ENCODE measurements at regions not wholly inside any gene's neighbourhood (a gene's known extent, or its start where the extent isn't known, plus 50 kb on each side); places are given as distances from the start of the nearest gene placed in this dataset.
"Not testable (repeated sequence)": the region's sequence is repeated elsewhere in the genome, so short reads cannot be mapped to it uniquely, and the experiment has no call there.

DNA sequence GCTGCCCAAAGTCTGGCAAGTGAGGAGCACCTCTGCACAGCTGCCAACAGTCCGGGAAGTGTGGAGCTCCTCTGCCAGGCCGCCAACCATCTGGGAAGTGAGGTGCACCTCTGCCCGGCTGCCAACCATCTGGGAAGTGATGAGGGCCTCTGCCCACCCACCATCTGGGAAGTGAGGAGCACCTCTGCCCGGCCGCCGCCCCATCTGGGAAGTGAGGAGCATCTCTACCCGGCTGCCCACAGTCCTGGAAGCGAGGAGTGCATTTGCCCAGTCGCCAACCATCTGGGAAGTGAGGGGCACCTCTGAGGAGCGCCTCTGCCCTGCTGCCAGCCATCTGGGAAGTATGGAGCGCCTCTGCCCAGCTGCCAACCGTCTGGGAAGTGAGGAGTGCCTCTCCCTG is 893.7 kb downstream of the TYW1 start:
- no peaks in the 10 kb centered on the region for H3K4me1 Mint-ChIP-seq
- no peak overlapping the region for H3K27ac Mint-ChIP-seq
- H3K36me3 Mint-ChIP-seq: no peaks in the 10 kb centered on the region
- peaks cover 6 to 11% (median 10%) of the 10 kb centered on the region in 3 donors for H3K9me3 Mint-ChIP-seq
- H3K4me3 Mint-ChIP-seq: no peak overlapping the region
- no peaks in the 10 kb centered on the region for H3K27me3 Mint-ChIP-seq

- Mint-ChIP-seq H3K27ac (no peak overlapping the region), H3K4me3 (no peak overlapping the region), H3K36me3 (no peaks in the 10 kb centered on the region), H3K9me3 (peaks cover 0 to 6% (median 1%) of the 10 kb centered on the region in 3 donors), H3K27me3 (no peaks in the 10 kb centered on the region), H3K4me1 (no peaks in the 10 kb centered on the region)
Measured at GRCh38 chr7:67894746-67895145, 898.1 kb downstream of the TYW1 start.

GRCh38 chr7:67896721-67897120 is 900.1 kb downstream of the TYW1 start:
- Mint-ChIP-seq H3K9me3 (peaks cover 1 to 11% (median 3%) of the 10 kb centered on the region in 3 donors), H3K36me3 (no peaks in the 10 kb centered on the region), H3K4me3 (no peak overlapping the region), H3K27ac (no peak overlapping the region), H3K4me1 (no peaks in the 10 kb centered on the region), H3K27me3 (no peaks in the 10 kb centered on the region)

- Mint-ChIP-seq H3K27ac (no peak overlapping the region), H3K4me1 (no peaks in the 10 kb centered on the region), H3K4me3 (no peak overlapping the region), H3K27me3 (no peaks in the 10 kb centered on the region), H3K36me3 (peaks cover 2% of the 10 kb centered on the region), H3K9me3 (peaks cover 0 to 18% (median 7%) of the 10 kb centered on the region in 3 donors)
Measured at GRCh38 chr7:67900456-67900855, 903.8 kb downstream of the TYW1 start.

DNA sequence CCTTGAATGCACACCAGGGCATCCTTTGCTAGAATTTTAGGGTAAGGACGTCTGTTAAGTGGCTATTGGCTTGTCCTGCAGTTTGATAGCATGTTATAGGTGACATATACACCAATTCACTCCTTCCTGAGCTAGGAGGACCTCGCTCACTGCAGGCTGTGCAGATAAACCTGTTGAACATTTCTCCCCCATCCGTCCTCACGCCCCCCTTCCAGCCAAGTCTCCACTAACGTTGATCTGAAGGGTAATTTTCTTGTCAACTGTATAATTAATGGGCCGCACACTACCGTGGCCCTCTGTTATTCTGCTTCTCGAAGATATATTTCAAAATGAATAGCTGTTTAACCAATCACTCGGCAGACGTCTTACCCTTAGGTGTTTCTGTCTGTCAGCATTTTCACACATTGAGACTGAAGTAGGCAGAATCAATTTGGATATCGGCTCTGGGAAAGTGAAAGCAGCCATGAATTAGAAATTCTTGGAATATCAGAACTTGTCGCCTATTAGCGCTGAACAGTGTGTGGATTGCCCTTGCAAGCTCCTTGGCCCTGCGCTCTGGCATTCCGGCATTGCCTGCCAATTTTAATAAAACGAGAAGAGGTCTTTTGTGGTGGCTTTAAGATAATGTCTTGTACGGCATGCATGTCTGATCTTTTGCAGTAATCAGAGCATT is 905.3 kb downstream of the TYW1 start:
- Mint-ChIP-seq H3K4me3 (no peak overlapping the region), H3K36me3 (peaks cover 2% of the 10 kb centered on the region), H3K9me3 (peaks cover 0 to 16% (median 11%) of the 10 kb centered on the region in 3 donors)

GRCh38 chr7:67907792-67908191 is 911.2 kb downstream of the TYW1 start:
- Mint-ChIP-seq H3K36me3 (peaks cover 2% of the 10 kb centered on the region), H3K27me3 (no peaks in the 10 kb centered on the region), H3K27ac (no peak overlapping the region), H3K9me3 (peaks cover 0 to 10% (median 7%) of the 10 kb centered on the region in 3 donors), H3K4me1 (no peaks in the 10 kb centered on the region), H3K4me3 (no peak overlapping the region)

More for the DNA sequence above, 905.3 kb downstream of the TYW1 start:
- Mint-ChIP-seq H3K27ac (no peak overlapping the region), H3K4me1 (no peaks in the 10 kb centered on the region), H3K27me3 (no peaks in the 10 kb centered on the region)

GRCh38 chr7:67912437-67912836 is 915.8 kb downstream of the TYW1 start:
- no peaks in the 10 kb centered on the region for H3K4me1 Mint-ChIP-seq
- no peaks in the 10 kb centered on the region for H3K27me3 Mint-ChIP-seq
- H3K4me3 Mint-ChIP-seq: no peak overlapping the region
- peaks cover 2 to 22% (median 6%) of the 10 kb centered on the region in 3 donors for H3K9me3 Mint-ChIP-seq
- H3K27ac Mint-ChIP-seq: no peak overlapping the region
- H3K36me3 Mint-ChIP-seq: no peaks in the 10 kb centered on the region

GRCh38 chr7:67913604-67914003 is 917.0 kb downstream of the TYW1 start:
- H3K9me3 Mint-ChIP-seq: peaks cover 2 to 22% (median 7%) of the 10 kb centered on the region in 3 donors
- H3K4me3 Mint-ChIP-seq: no peak overlapping the region
- no peaks in the 10 kb centered on the region for H3K36me3 Mint-ChIP-seq
- no peak overlapping the region for H3K27ac Mint-ChIP-seq
- no peaks in the 10 kb centered on the region for H3K27me3 Mint-ChIP-seq
- H3K4me1 Mint-ChIP-seq: peaks cover 0 to 2% (median 0%) of the 10 kb centered on the region in 3 donors

DNA sequence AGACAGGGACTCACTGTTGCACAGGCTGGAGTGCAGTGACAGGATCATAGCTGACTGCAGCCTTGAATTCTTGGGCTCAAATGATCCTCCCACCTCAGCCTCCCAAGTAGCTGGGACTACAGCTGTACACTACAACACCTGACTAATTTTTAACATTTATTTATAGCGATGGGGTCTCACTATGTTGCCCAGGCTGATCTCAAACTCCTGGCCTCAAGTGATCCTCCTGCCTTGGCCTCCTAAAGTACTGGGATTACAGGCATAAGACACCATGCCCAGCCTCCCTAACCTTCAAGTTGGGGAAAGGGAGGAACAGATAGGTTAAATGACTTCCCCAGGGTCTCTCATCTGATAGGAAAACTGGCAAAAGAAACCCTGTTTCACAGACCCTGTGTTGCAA is 919.5 kb downstream of the TYW1 start:
- not testable (repeated sequence) for H3K36me3 Mint-ChIP-seq, H3K27me3 Mint-ChIP-seq, H3K4me3 Mint-ChIP-seq, H3K27ac Mint-ChIP-seq, H3K4me1 Mint-ChIP-seq
- H3K9me3 Mint-ChIP-seq: peaks cover 2 to 17% (median 8%) of the 10 kb centered on the region in 3 donors

- Mint-ChIP-seq H3K4me3 (no peak overlapping the region), H3K27me3 (no peaks in the 10 kb centered on the region), H3K36me3 (no peaks in the 10 kb centered on the region), H3K27ac (peak overlapping the region in 1 of 3 donors; percentile 47), H3K4me1 (peaks cover 0 to 4% (median 0%) of the 10 kb centered on the region in 3 donors), H3K9me3 (peaks cover 5 to 16% (median 8%) of the 10 kb centered on the region in 3 donors)
Measured at GRCh38 chr7:67916571-67917436, 920.2 kb downstream of the TYW1 start.

- peaks cover 0 to 4% (median 0%) of the 10 kb centered on the region in 3 donors for H3K4me1 Mint-ChIP-seq
- H3K36me3 Mint-ChIP-seq: no peaks in the 10 kb centered on the region
- H3K9me3 Mint-ChIP-seq: peaks cover 5 to 16% (median 8%) of the 10 kb centered on the region in 3 donors
- peak overlapping the region in 1 of 3 donors; percentile 47 for H3K27ac Mint-ChIP-seq
- no peak overlapping the region for H3K4me3 Mint-ChIP-seq
- no peaks in the 10 kb centered on the region for H3K27me3 Mint-ChIP-seq
Measured at GRCh38 chr7:67917437-67917755, 920.8 kb downstream of the TYW1 start.

- Mint-ChIP-seq H3K4me3 (peak overlapping the region in 1 of 4 donors; percentile 80), H3K36me3 (peaks cover 1% of the 10 kb centered on the region), H3K9me3 (peaks cover 5 to 17% (median 8%) of the 10 kb centered on the region in 3 donors), H3K27ac (peak overlapping the region; percentile 46 to 88 (median 70)), H3K4me1 (peaks cover 0 to 4% (median 0%) of the 10 kb centered on the region in 3 donors), H3K27me3 (no peaks in the 10 kb centered on the region)
Measured at GRCh38 chr7:67918158-67918557, 921.5 kb downstream of the TYW1 start.

GRCh38 chr7:67923286-67923685 is 926.7 kb downstream of the TYW1 start:
- peaks cover 0 to 4% (median 0%) of the 10 kb centered on the region in 3 donors for H3K4me1 Mint-ChIP-seq
- no peaks in the 10 kb centered on the region for H3K27me3 Mint-ChIP-seq
- H3K36me3 Mint-ChIP-seq: peaks cover 1% of the 10 kb centered on the region
- H3K27ac Mint-ChIP-seq: no peak overlapping the region
- H3K4me3 Mint-ChIP-seq: no peak overlapping the region
- peaks cover 3 to 5% (median 5%) of the 10 kb centered on the region in 3 donors for H3K9me3 Mint-ChIP-seq

GRCh38 chr7:67928141-67928540 is 931.5 kb downstream of the TYW1 start:
- Mint-ChIP-seq H3K9me3 (peaks cover 4 to 8% (median 6%) of the 10 kb centered on the region in 3 donors), H3K4me1 (no peaks in the 10 kb centered on the region), H3K27me3 (no peaks in the 10 kb centered on the region), H3K27ac (no peak overlapping the region), H3K4me3 (no peak overlapping the region), H3K36me3 (no peaks in the 10 kb centered on the region)

DNA sequence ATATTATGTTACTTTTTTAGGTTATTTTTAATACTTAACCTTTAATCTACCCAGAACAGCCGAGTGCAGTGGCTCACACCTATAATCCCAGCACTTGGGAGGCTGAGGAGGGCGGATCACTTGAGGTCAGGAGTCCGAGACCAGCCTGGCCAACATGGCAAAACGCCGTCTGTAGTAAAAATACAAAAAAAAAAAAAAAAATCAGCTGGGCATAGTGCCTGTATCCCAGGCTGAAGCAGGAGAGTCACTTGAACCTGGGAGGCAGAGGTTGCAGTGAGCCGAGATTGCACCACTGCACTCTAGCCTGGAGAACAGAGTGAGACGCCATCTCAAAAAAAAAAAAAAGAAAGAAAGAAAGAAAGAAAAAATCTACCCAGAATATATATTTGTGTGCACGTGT is 939.8 kb downstream of the TYW1 start:
- H3K27me3 Mint-ChIP-seq, H3K27ac Mint-ChIP-seq, H3K9me3 Mint-ChIP-seq, H3K36me3 Mint-ChIP-seq, H3K4me1 Mint-ChIP-seq, H3K4me3 Mint-ChIP-seq: not testable (repeated sequence)

Data from IgD-negative memory B cell (primary cell).